ENCODE measurements at regions not wholly inside any gene's neighbourhood (a gene's known extent, or its start where the extent isn't known, plus 50 kb on each side); places are given as distances from the start of the nearest gene placed in this dataset.

- Histone ChIP-seq H3K27me3 (ENCODE audit: insufficient read depth, low read length) (no peaks in the 10 kb centered on the region), H3K4me1 (ENCODE audit: insufficient read depth, low read length, severe bottlenecking) (no peaks in the 10 kb centered on the region), H3K4me3 (ENCODE audit: low read depth, low read length, poor library complexity, severe bottlenecking) (no peak overlapping the region), H3K79me2 (ENCODE audit: insufficient read depth, low read length) (no peaks in the 10 kb centered on the region), H3K9me3 (ENCODE audit: low read length) (no peaks in the 10 kb centered on the region), H3K4me2 (ENCODE audit: low read length) (no peak overlapping the region), H2AFZ (ENCODE audit: low read length) (no peak overlapping the region), H3K27ac (ENCODE audit: low read depth, low read length, poor library complexity, severe bottlenecking) (no peak overlapping the region), H3F3A (ENCODE audit: insufficient read depth, low read length) (no peaks in the 10 kb centered on the region), H3K36me3 (ENCODE audit: insufficient read depth, low read length) (no peaks in the 10 kb centered on the region), H3K9ac (ENCODE audit: low read length) (no peak overlapping the region), H4K20me1 (ENCODE audit: insufficient read depth, low read length) (no peaks in the 10 kb centered on the region), H3K9me2 (ENCODE audit: low read depth, low read length) (no peaks in the 10 kb centered on the region)
- TF ChIP-seq CTCF (IDR thresholded peaks at IDR 0.05; ENCODE audit: low read length) (no peak), EZH2 (IDR thresholded peaks at IDR 0.05; ENCODE audit: borderline replicate concordance, low read length) (no peak)
Observed at GRCh38 chr3:146337991-146338390, 87.1 kb upstream of the PLSCR4 start.

GRCh38 chr3:146335386-146335785 is 84.5 kb upstream of the PLSCR4 start:
- Histone ChIP-seq H4K20me1 (ENCODE audit: insufficient read depth, low read length) (no peaks in the 10 kb centered on the region), H3K9ac (ENCODE audit: low read length) (no peak overlapping the region), H3K4me1 (ENCODE audit: insufficient read depth, low read length, severe bottlenecking) (no peaks in the 10 kb centered on the region), H3K27ac (ENCODE audit: low read depth, low read length, poor library complexity, severe bottlenecking) (no peak overlapping the region), H3K9me2 (ENCODE audit: low read depth, low read length) (no peaks in the 10 kb centered on the region), H3K9me3 (ENCODE audit: low read length) (no peaks in the 10 kb centered on the region), H3K79me2 (ENCODE audit: insufficient read depth, low read length) (no peaks in the 10 kb centered on the region), H3K27me3 (ENCODE audit: insufficient read depth, low read length) (no peaks in the 10 kb centered on the region), H3K36me3 (ENCODE audit: insufficient read depth, low read length) (no peaks in the 10 kb centered on the region), H2AFZ (ENCODE audit: low read length) (no peak overlapping the region), H3K4me2 (ENCODE audit: low read length) (no peak overlapping the region), H3F3A (ENCODE audit: insufficient read depth, low read length) (no peaks in the 10 kb centered on the region), H3K4me3 (ENCODE audit: low read depth, low read length, poor library complexity, severe bottlenecking) (no peak overlapping the region)
- TF ChIP-seq CTCF (IDR thresholded peaks at IDR 0.05; ENCODE audit: low read length) (no peak), EZH2 (IDR thresholded peaks at IDR 0.05; ENCODE audit: borderline replicate concordance, low read length) (no peak)

GRCh38 chr3:146334151-146334550 is 83.2 kb upstream of the PLSCR4 start:
- TF ChIP-seq CTCF (IDR thresholded peaks at IDR 0.05; ENCODE audit: low read length) (peak; percentile 7; the same call in 1 of the 2 replicates), EZH2 (IDR thresholded peaks at IDR 0.05; ENCODE audit: borderline replicate concordance, low read length) (no peak)
- no peak overlapping the region for H2AFZ ChIP-seq (ENCODE audit: low read length)
- no peaks in the 10 kb centered on the region for H4K20me1 ChIP-seq (ENCODE audit: insufficient read depth, low read length)
- H3K4me2 ChIP-seq (ENCODE audit: low read length), result no peak overlapping the region
- no peaks in the 10 kb centered on the region for H3K27me3 ChIP-seq (ENCODE audit: insufficient read depth, low read length)
- H3K9me2 ChIP-seq (ENCODE audit: low read depth, low read length), result no peaks in the 10 kb centered on the region
- no peaks in the 10 kb centered on the region for H3F3A ChIP-seq (ENCODE audit: insufficient read depth, low read length)
- no peak overlapping the region for H3K9ac ChIP-seq (ENCODE audit: low read length)
- no peaks in the 10 kb centered on the region for H3K4me1 ChIP-seq (ENCODE audit: insufficient read depth, low read length, severe bottlenecking)
- no peaks in the 10 kb centered on the region for H3K9me3 ChIP-seq (ENCODE audit: low read length)
- no peaks in the 10 kb centered on the region for H3K36me3 ChIP-seq (ENCODE audit: insufficient read depth, low read length)
- no peak overlapping the region for H3K4me3 ChIP-seq (ENCODE audit: low read depth, low read length, poor library complexity, severe bottlenecking)
- no peaks in the 10 kb centered on the region for H3K79me2 ChIP-seq (ENCODE audit: insufficient read depth, low read length)
- no peak overlapping the region for H3K27ac ChIP-seq (ENCODE audit: low read depth, low read length, poor library complexity, severe bottlenecking)
